ENCODE measurements at regions not wholly inside any gene's neighbourhood (a gene's known extent, or its start where the extent isn't known, plus 50 kb on each side); places are given as distances from the start of the nearest gene placed in this dataset.

GRCh38 chr5:8895599-8895998 lies 650.3 kb downstream of the SEMA5A start:
- DNase-seq (no peak), ATAC-seq (no peak)
- Histone ChIP-seq H3K9me3 (ENCODE audit: control insufficient read depth, insufficient read depth, low read length) (peaks cover 4% of the 10 kb centered on the region), H3K36me3 (ENCODE audit: control insufficient read depth, insufficient read depth, low read length) (no peaks in the 10 kb centered on the region), H3K27ac (ENCODE audit: low read length) (no peak overlapping the region), H3K4me3 (ENCODE audit: low read length) (no peak overlapping the region), H3K27me3 (ENCODE audit: control insufficient read depth, insufficient read depth, low read length) (no peaks in the 10 kb centered on the region), H3K4me1 (ENCODE audit: control insufficient read depth, insufficient read depth, low read length) (no peaks in the 10 kb centered on the region)
- intact Hi-C loops (cut with micrococcal nuclease), result no loop called here
- peaks cover 7 to 10% of the 10 kb centered on the region in 2 donors for H3K9me3 Mint-ChIP-seq
- no peaks in the 10 kb centered on the region for H3K4me1 Mint-ChIP-seq
- H3K27me3 Mint-ChIP-seq (ENCODE audit: low read depth in 2 of 2), result no peaks in the 10 kb centered on the region
- H3K4me3 Mint-ChIP-seq, result no peak overlapping the region
- no peak overlapping the region for H3K27ac Mint-ChIP-seq
- 56% methylated on average over 1 of the region's 1 CpG for WGBS (ENCODE audit: insufficient coverage)
- H3K36me3 Mint-ChIP-seq, result no peaks in the 10 kb centered on the region
- TF ChIP-seq CTCF (IDR thresholded peaks at IDR 0.05), result no peak

GRCh38 chr5:8897316-8897715 lies 648.6 kb downstream of the SEMA5A start:
- Mint-ChIP-seq H3K4me3 (no peak overlapping the region), H3K36me3 (no peaks in the 10 kb centered on the region), H3K4me1 (no peaks in the 10 kb centered on the region), H3K27ac (no peak overlapping the region), H3K27me3 (ENCODE audit: low read depth in 2 of 2) (no peaks in the 10 kb centered on the region), H3K9me3 (peaks cover 6 to 11% of the 10 kb centered on the region in 2 donors)
- peaks cover 6% of the 10 kb centered on the region for H3K9me3 ChIP-seq (ENCODE audit: control insufficient read depth, insufficient read depth, low read length)
- WGBS (ENCODE audit: insufficient coverage), result 88% methylated on average over 4 of the region's 5 CpGs
- no peaks in the 10 kb centered on the region for H3K27me3 ChIP-seq (ENCODE audit: control insufficient read depth, insufficient read depth, low read length)
- no peaks in the 10 kb centered on the region for H3K4me1 ChIP-seq (ENCODE audit: control insufficient read depth, insufficient read depth, low read length)
- TF ChIP-seq CTCF (IDR thresholded peaks at IDR 0.05), result no peak
- DNase-seq, result no peak
- no peak overlapping the region for H3K4me3 ChIP-seq (ENCODE audit: low read length)
- no peak for ATAC-seq
- H3K27ac ChIP-seq (ENCODE audit: low read length), result no peak overlapping the region
- intact Hi-C loops (cut with micrococcal nuclease), result no loop called here
- no peaks in the 10 kb centered on the region for H3K36me3 ChIP-seq (ENCODE audit: control insufficient read depth, insufficient read depth, low read length)

DNA sequence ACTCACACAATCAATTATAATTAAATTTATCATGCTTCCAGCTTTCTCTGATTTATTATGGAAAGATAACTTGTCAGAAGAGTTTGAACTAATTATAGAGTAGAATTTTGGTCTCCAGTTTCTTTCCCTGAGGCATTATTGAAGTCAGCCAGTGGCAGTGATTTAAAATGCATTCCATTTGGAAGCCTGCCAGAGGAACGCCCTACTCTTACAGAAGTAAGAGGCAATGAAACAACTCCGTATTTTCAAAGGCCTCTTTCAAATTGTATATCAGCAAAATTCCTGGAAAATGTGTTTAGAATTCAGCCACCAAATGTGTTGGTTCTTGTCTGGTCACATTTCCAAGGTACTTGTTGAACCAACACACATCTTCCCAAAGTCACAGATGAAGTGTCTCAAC lies 640.9 kb downstream of the SEMA5A start:
- Histone ChIP-seq H3K27ac (ENCODE audit: low read length) (no peak overlapping the region), H3K36me3 (ENCODE audit: control insufficient read depth, insufficient read depth, low read length) (no peaks in the 10 kb centered on the region), H3K4me1 (ENCODE audit: control insufficient read depth, insufficient read depth, low read length) (no peaks in the 10 kb centered on the region), H3K9me3 (ENCODE audit: control insufficient read depth, insufficient read depth, low read length) (peaks cover 3% of the 10 kb centered on the region), H3K4me3 (ENCODE audit: low read length) (no peak overlapping the region), H3K27me3 (ENCODE audit: control insufficient read depth, insufficient read depth, low read length) (no peaks in the 10 kb centered on the region)
- 87% methylated on average over 2 of the region's 2 CpGs for WGBS (ENCODE audit: insufficient coverage)
- H3K4me3 Mint-ChIP-seq, result no peak overlapping the region
- H3K27me3 Mint-ChIP-seq (ENCODE audit: low read depth in 2 of 2), result no peaks in the 10 kb centered on the region
- no peak for TF ChIP-seq CTCF (IDR thresholded peaks at IDR 0.05)
- no peaks in the 10 kb centered on the region for H3K4me1 Mint-ChIP-seq
- peaks cover 6% of the 10 kb centered on the region for H3K36me3 Mint-ChIP-seq
- intact Hi-C loops (cut with micrococcal nuclease), result no loop called here
- no peak overlapping the region for H3K27ac Mint-ChIP-seq
- DNase-seq, result no peak
- H3K9me3 Mint-ChIP-seq, result peaks cover 12 to 13% of the 10 kb centered on the region in 2 donors
- ATAC-seq, result no peak

GRCh38 chr5:8906303-8906967 lies 639.4 kb downstream of the SEMA5A start:
- Histone ChIP-seq H3K9me3 (ENCODE audit: control insufficient read depth, insufficient read depth, low read length) (no peaks in the 10 kb centered on the region), H3K4me1 (ENCODE audit: control insufficient read depth, insufficient read depth, low read length) (no peaks in the 10 kb centered on the region), H3K4me3 (ENCODE audit: low read length) (no peak overlapping the region), H3K36me3 (ENCODE audit: control insufficient read depth, insufficient read depth, low read length) (no peaks in the 10 kb centered on the region), H3K27me3 (ENCODE audit: control insufficient read depth, insufficient read depth, low read length) (no peaks in the 10 kb centered on the region), H3K27ac (ENCODE audit: low read length) (no peak overlapping the region)
- H3K4me3 Mint-ChIP-seq, result no peak overlapping the region
- H3K9me3 Mint-ChIP-seq, result peaks cover 12 to 14% of the 10 kb centered on the region in 2 donors
- H3K27me3 Mint-ChIP-seq (ENCODE audit: low read depth in 2 of 2), result no peaks in the 10 kb centered on the region
- H3K4me1 Mint-ChIP-seq, result no peaks in the 10 kb centered on the region
- H3K27ac Mint-ChIP-seq, result no peak overlapping the region
- intact Hi-C loops (cut with micrococcal nuclease), result no loop called here
- 89% methylated on average over 11 of the region's 12 CpGs for WGBS (ENCODE audit: insufficient coverage)
- no peak for TF ChIP-seq CTCF (IDR thresholded peaks at IDR 0.05)
- no peak for ATAC-seq
- H3K36me3 Mint-ChIP-seq, result peaks cover 6% of the 10 kb centered on the region
- DNase-seq, result no peak

Data from natural killer cell (primary cell).